WTC11 (cell line): ENCODE measurements at regions not wholly inside any gene's neighbourhood (a gene's known extent, or its start where the extent isn't known, plus 50 kb on each side); places are given as distances from the start of the nearest gene placed in this dataset.
A peak's percentile ranks its signal among the peaks of the same experiment; 100 is the strongest.

Source experiments
- ATAC-seq: fragments of 200-7000 bp; cut with Tn5 transposase; 2 replicates; pipeline ENCODE4 v1.10.0; 2021; ENCODE audit warnings: mild to moderate bottlenecking, moderate library complexity
- CTCF ChIA-PET: fragments of 300-600 bp; sonication (Branson Sonifier 250); formaldehyde crosslinking; loops from one replicate; lab custom pipeline; 2021; ENCODE audit warnings: antibody characterized with exemption; lab: Charles Lee
- POLR2A ChIA-PET: fragments of 350-600 bp; sonication (Branson Sonifier 250); formaldehyde crosslinking; loops from one replicate; lab custom pipeline; 2021; ENCODE audit warnings: antibody characterized with exemption; lab: Charles Lee
- DNase-seq: peaks from one replicate; pipeline ENCODE4 v3.0.0; 2021; ENCODE audit warnings: low spot score
- H3K27ac Mint-ChIP-seq: 2 replicates; pipeline ENCODE4 v1.8.0; 2021; ENCODE audit warnings: mixed read lengths
- H3K27me3 Mint-ChIP-seq: 2 replicates; pipeline ENCODE4 v1.8.0; 2021; ENCODE audit warnings: low read depth, mild to moderate bottlenecking, moderate library complexity, mixed read lengths
- H3K36me3 Mint-ChIP-seq: 2 replicates; pipeline ENCODE4 v1.8.0; 2021; ENCODE audit warnings: mixed read lengths
- H3K4me1 Mint-ChIP-seq: 2 replicates; pipeline ENCODE4 v1.8.0; 2022; ENCODE audit warnings: mixed read lengths
- H3K4me3 Mint-ChIP-seq: 2 replicates; pipeline ENCODE4 v1.8.0; 2021; ENCODE audit warnings: mild to moderate bottlenecking, moderate library complexity, mixed read lengths
- H3K9me3 Mint-ChIP-seq: 2 replicates; pipeline ENCODE4 v1.8.0; 2021; ENCODE audit warnings: mixed read lengths
- E2F5 ChIP-seq: sonication (generic); formaldehyde crosslinking; IDR thresholded peaks from 2 replicates; pipeline ENCODE4 v1.8.1; 2022; ENCODE audit warnings: mild to moderate bottlenecking, moderate library complexity, missing genetic modification reagents
- GRHL2 ChIP-seq: fragments of 250-450 bp; sonication (Bioruptor Pico); IDR thresholded peaks from 2 replicates; pipeline ENCODE4 v1.8.0; 2022; ENCODE audit warnings: mild to moderate bottlenecking, moderate library complexity; ENCODE audit not compliant: insufficient replicate concordance, severe bottlenecking
- GTF2I ChIP-seq: fragments of 250-450 bp; sonication (Bioruptor Pico); conservative IDR thresholded peaks from 2 replicates; pipeline ENCODE4 v1.4.0; 2021; ENCODE audit warnings: mild to moderate bottlenecking
- JUN ChIP-seq: sonication (generic); formaldehyde crosslinking; IDR thresholded peaks from 2 replicates; pipeline ENCODE4 v1.8.0; 2023; ENCODE audit warnings: mild to moderate bottlenecking, missing genetic modification reagents
- KAT7 ChIP-seq: sonication (generic); formaldehyde crosslinking; IDR thresholded peaks from 2 replicates; pipeline ENCODE4 v1.8.1; 2023; ENCODE audit warnings: missing genetic modification reagents, mild to moderate bottlenecking, borderline replicate concordance
- MLX ChIP-seq: sonication (generic); formaldehyde crosslinking; IDR thresholded peaks from 2 replicates; pipeline ENCODE4 v1.8.1; 2023; ENCODE audit warnings: mild to moderate bottlenecking, missing genetic modification reagents, moderate library complexity
- MXD4 ChIP-seq: fragments of 250-450 bp; sonication (Bioruptor Pico); IDR thresholded peaks from 2 replicates; pipeline ENCODE4 v1.8.0; 2021; ENCODE audit warnings: mild to moderate bottlenecking, moderate library complexity, borderline replicate concordance
- NFE2L1 ChIP-seq: sonication (generic); formaldehyde crosslinking; IDR thresholded peaks from 2 replicates; pipeline ENCODE4 v1.8.1; 2023; ENCODE audit warnings: missing genetic modification reagents
- NFYB ChIP-seq: sonication (generic); formaldehyde crosslinking; conservative IDR thresholded peaks from 2 replicates; pipeline ENCODE4 v1.8.0; 2022; ENCODE audit warnings: low read depth, missing genetic modification reagents
- PRDM15 ChIP-seq: sonication (generic); formaldehyde crosslinking; IDR thresholded peaks from 2 replicates; pipeline ENCODE4 v1.8.0; 2022; ENCODE audit warnings: missing genetic modification reagents
- RORB ChIP-seq: fragments of 250-450 bp; sonication (Bioruptor Pico); IDR thresholded peaks from 2 replicates; pipeline ENCODE4 v1.9.0; 2021; ENCODE audit warnings: mild to moderate bottlenecking
- STAT6 ChIP-seq: sonication (generic); formaldehyde crosslinking; conservative IDR thresholded peaks from 2 replicates; pipeline ENCODE4 v1.8.1; 2023; ENCODE audit warnings: mild to moderate bottlenecking, low read depth, missing genetic modification reagents, moderate library complexity
- TEAD4 ChIP-seq: sonication (generic); formaldehyde crosslinking; IDR thresholded peaks from 2 replicates; pipeline ENCODE4 v1.8.0; 2022; ENCODE audit warnings: mild to moderate bottlenecking, missing genetic modification reagents
- TP53 ChIP-seq: sonication (generic); formaldehyde crosslinking; IDR thresholded peaks from 2 replicates; pipeline ENCODE4 v1.8.1; 2023; ENCODE audit warnings: mild to moderate bottlenecking, missing genetic modification reagents
- ZNF138 ChIP-seq: sonication (generic); formaldehyde crosslinking; conservative IDR thresholded peaks from 2 replicates; pipeline ENCODE4 v1.8.1; 2022; ENCODE audit warnings: mild to moderate bottlenecking, moderate library complexity, missing genetic modification reagents
- ZNF263 ChIP-seq: sonication (generic); formaldehyde crosslinking; IDR thresholded peaks from 2 replicates; pipeline ENCODE4 v1.8.1; 2022; ENCODE audit warnings: low read depth, mild to moderate bottlenecking, moderate library complexity, missing genetic modification reagents
- ZNF423 ChIP-seq: fragments of 250-450 bp; sonication (Bioruptor Pico); IDR thresholded peaks from 2 replicates; pipeline ENCODE4 v2.1.2; 2022; ENCODE audit warnings: mild to moderate bottlenecking, moderate library complexity
- TF ChIP-seq, protein P1 (sequence below): sonication (generic); formaldehyde crosslinking; IDR thresholded peaks from 2 replicates; pipeline ENCODE4 v1.8.1; 2023; ENCODE audit warnings: mild to moderate bottlenecking, missing genetic modification reagents, moderate library complexity
- TF ChIP-seq, protein P2 (sequence below): sonication (generic); formaldehyde crosslinking; IDR thresholded peaks from 2 replicates; pipeline ENCODE4 v1.8.1; 2023; ENCODE audit warnings: mild to moderate bottlenecking, missing genetic modification reagents

- peaks cover 38% of the 10 kb centered on the region for H3K9me3 Mint-ChIP-seq
- H3K4me1 Mint-ChIP-seq, result no peaks in the 10 kb centered on the region
- H3K27me3 Mint-ChIP-seq, result peaks cover 11% of the 10 kb centered on the region; the same call in 1 of the 2 replicates
- ATAC-seq, result peak; percentile 58
- ChIA-PET POLR2A (no interaction called here), CTCF (interaction anchor here (1.1 kb wide), 1 partner anchor 11 kb away, joined by 5 read pairs; no protein-coding TSS in a partner anchor)
- TF ChIP-seq JUN (CRISPR knock-in tag), result no peak
- TF ChIP-seq GTF2I (CRISPR knock-in tag), result no peak
- no peak for TF ChIP-seq E2F5 (CRISPR knock-in tag)
- no peak for TF ChIP-seq TP53 (CRISPR knock-in tag)
- no peak for TF ChIP-seq NFYB
- TF ChIP-seq, protein P1, sequence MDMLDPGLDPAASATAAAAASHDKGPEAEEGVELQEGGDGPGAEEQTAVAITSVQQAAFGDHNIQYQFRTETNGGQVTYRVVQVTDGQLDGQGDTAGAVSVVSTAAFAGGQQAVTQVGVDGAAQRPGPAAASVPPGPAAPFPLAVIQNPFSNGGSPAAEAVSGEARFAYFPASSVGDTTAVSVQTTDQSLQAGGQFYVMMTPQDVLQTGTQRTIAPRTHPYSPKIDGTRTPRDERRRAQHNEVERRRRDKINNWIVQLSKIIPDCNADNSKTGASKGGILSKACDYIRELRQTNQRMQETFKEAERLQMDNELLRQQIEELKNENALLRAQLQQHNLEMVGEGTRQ (CRISPR knock-in tag), result no peak
- TF ChIP-seq, protein P2, sequence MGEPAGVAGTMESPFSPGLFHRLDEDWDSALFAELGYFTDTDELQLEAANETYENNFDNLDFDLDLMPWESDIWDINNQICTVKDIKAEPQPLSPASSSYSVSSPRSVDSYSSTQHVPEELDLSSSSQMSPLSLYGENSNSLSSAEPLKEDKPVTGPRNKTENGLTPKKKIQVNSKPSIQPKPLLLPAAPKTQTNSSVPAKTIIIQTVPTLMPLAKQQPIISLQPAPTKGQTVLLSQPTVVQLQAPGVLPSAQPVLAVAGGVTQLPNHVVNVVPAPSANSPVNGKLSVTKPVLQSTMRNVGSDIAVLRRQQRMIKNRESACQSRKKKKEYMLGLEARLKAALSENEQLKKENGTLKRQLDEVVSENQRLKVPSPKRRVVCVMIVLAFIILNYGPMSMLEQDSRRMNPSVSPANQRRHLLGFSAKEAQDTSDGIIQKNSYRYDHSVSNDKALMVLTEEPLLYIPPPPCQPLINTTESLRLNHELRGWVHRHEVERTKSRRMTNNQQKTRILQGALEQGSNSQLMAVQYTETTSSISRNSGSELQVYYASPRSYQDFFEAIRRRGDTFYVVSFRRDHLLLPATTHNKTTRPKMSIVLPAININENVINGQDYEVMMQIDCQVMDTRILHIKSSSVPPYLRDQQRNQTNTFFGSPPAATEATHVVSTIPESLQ, result no peak
- no peak for TF ChIP-seq ZNF263 (CRISPR knock-in tag)
- no peak for TF ChIP-seq ZNF138 (CRISPR knock-in tag)
- TF ChIP-seq PRDM15, result no peak
- no peak for TF ChIP-seq MXD4
- TF ChIP-seq ZNF423 (CRISPR knock-in tag), result no peak
- no peak for TF ChIP-seq TEAD4 (CRISPR knock-in tag)
- no peak for TF ChIP-seq KAT7 (CRISPR knock-in tag)
- no peak overlapping the region for H3K27ac Mint-ChIP-seq
- DNase-seq, result no peak
- H3K36me3 Mint-ChIP-seq, result peaks cover 14% of the 10 kb centered on the region
- no peak overlapping the region for H3K4me3 Mint-ChIP-seq
Measured at GRCh38 chr5:28927559-28928326, 1889.4 kb upstream of the CDH9 start.

DNA sequence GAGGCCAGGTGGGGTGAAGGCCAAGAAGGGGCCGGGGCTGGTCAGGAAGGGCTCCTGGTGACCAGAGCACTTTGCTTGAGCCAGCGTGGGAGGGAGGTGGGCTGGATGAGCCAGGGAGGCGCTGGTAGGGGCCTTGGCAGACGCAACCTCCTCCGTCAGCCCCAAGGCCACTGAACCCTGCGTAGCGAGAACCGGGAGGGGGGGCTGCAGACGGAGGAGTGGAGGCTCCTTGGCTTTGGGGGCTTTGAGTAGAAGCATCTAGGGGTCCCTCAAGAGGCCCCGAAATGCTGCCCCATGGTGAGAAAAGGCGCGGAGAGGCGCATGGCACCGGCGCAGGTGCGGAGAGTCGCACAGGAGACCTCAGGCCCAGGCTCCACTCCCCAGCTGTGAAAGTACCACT is 1888.0 kb upstream of the CDH9 start:
- Mint-ChIP-seq H3K9me3 (peaks cover 30% of the 10 kb centered on the region), H3K27ac (no peak overlapping the region), H3K4me3 (no peak overlapping the region), H3K4me1 (no peaks in the 10 kb centered on the region), H3K36me3 (peaks cover 12% of the 10 kb centered on the region), H3K27me3 (peaks cover 11% of the 10 kb centered on the region; the same call in 1 of the 2 replicates)
- ChIA-PET CTCF (interaction anchor here (1.1 kb wide), 1 partner anchor 9 kb away, joined by 5 read pairs; no protein-coding TSS in a partner anchor), POLR2A (no interaction called here)
- DNase-seq (no peak), ATAC-seq (no peak)
- TF ChIP-seq NFE2L1 (CRISPR knock-in tag) (no peak), KAT7 (CRISPR knock-in tag) (no peak), E2F5 (CRISPR knock-in tag) (no peak), STAT6 (CRISPR knock-in tag) (no peak), GRHL2 (CRISPR knock-in tag) (no peak), MLX (CRISPR knock-in tag) (no peak), RORB (no peak)
